Skeletal muscle tissue (tissue), 3 donors: ENCODE measurements at regions not wholly inside any gene's neighbourhood (a gene's known extent, or its start where the extent isn't known, plus 50 kb on each side); places are given as distances from the start of the nearest gene placed in this dataset.

Experiments
- H3K27ac ChIP-seq: one replicate; pipeline ENCODE4 v1.7.0; 2013; ENCODE audit warnings: mild to moderate bottlenecking, low read depth, low read length, inconsistent platforms
- H3K27me3 ChIP-seq, 3 donors: one replicate each; pipeline ENCODE4 v1.7.0; 2013; ENCODE audit warnings: low read length in 3 of 3; ENCODE audit not compliant: control insufficient read depth in 3 of 3, insufficient read depth in 3 of 3
- H3K36me3 ChIP-seq, 3 donors: one replicate each; pipeline ENCODE4 v1.7.0; 2013; ENCODE audit warnings: low read length in 3 of 3; ENCODE audit not compliant: control insufficient read depth in 3 of 3, insufficient read depth in 3 of 3
- H3K4me1 ChIP-seq, 3 donors: one replicate each; pipeline ENCODE4 v1.7.0; 2013; ENCODE audit warnings: low read length in 3 of 3, mild to moderate bottlenecking in 3 of 3; ENCODE audit not compliant: control insufficient read depth in 3 of 3, insufficient read depth in 3 of 3
- H3K4me3 ChIP-seq, 3 donors: one replicate each; pipeline ENCODE4 v1.7.0; 2013; ENCODE audit warnings: low read length in 3 of 3
- H3K9ac ChIP-seq, 3 donors: one replicate each; pipeline ENCODE4 v1.7.0; 2013; ENCODE audit warnings: low read length in 3 of 3, mild to moderate bottlenecking in 3 of 3, moderate library complexity in 2 of 3, low read depth in 1 of 3
- H3K9me3 ChIP-seq, 3 donors: one replicate each; pipeline ENCODE4 v1.7.0; 2013; ENCODE audit warnings: low read length in 3 of 3; ENCODE audit not compliant: control insufficient read depth in 3 of 3
- donor health status: Osteomylitis.

DNA sequence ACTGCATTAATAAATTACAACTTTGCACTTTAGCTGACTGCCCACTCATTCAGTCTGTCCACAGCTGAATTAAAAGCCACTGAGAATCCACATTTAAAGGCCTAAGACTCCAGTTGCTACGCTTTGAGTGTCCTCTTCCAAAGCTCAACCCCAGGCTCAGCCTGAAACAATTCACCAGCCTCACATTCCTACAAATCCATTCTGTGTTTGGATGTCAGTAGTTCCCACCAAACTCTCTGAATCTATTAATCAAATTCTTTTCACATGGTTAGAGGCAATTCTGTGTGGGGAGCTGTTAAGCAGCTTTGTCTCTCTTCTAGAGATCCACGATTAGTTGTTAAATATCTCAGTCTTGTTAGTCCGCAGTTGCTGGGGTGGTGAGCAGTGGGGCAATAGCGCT lies 116.8 kb upstream of the UBE2E2 start:
- no peaks in the 10 kb centered on the region for H3K4me1 ChIP-seq
- H3K36me3 ChIP-seq = no peaks in the 10 kb centered on the region
- H3K4me3 ChIP-seq = no peak overlapping the region
- H3K27ac ChIP-seq = no peak overlapping the region
- H3K9ac ChIP-seq = no peak overlapping the region
- H3K27me3 ChIP-seq = no peaks in the 10 kb centered on the region
- H3K9me3 ChIP-seq = no peaks in the 10 kb centered on the region

GRCh38 chr3:23086831-23087230 lies 116.3 kb upstream of the UBE2E2 start:
- Histone ChIP-seq H3K9me3 (no peaks in the 10 kb centered on the region), H3K9ac (no peak overlapping the region), H3K27me3 (no peaks in the 10 kb centered on the region), H3K36me3 (no peaks in the 10 kb centered on the region), H3K4me3 (no peak overlapping the region), H3K27ac (no peak overlapping the region), H3K4me1 (no peaks in the 10 kb centered on the region)

GRCh38 chr3:23094412-23094811 lies 108.7 kb upstream of the UBE2E2 start:
- Histone ChIP-seq H3K4me3 (no peak overlapping the region), H3K27ac (no peak overlapping the region), H3K9ac (no peak overlapping the region), H3K27me3 (no peaks in the 10 kb centered on the region), H3K36me3 (no peaks in the 10 kb centered on the region), H3K4me1 (no peaks in the 10 kb centered on the region), H3K9me3 (no peaks in the 10 kb centered on the region)

DNA sequence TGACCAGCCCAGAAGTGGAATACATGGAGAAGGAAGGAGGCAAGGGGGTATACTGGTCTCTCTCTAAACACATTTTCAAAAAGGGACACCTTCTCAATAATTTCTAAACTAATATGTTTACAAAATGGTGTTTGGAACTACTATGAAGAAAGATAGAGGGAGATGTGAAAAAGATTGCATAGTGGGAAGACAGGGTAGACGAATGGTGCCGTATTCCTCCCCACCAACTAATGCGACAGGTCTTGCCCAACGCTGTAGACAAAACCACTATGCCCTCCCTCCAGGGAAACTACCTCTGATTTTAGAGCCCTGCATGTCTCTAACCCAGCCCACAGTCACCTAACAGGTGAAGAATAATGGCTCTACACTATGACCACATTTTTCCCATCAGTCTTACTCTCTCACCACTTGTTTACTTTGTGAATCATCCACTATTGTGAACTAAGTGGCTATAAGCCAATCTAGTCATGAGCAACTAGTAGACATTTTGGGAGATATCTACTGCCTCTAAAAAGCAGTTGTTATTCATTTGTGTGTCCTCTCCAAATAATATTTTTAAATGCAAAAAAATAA lies 108.2 kb upstream of the UBE2E2 start:
- Histone ChIP-seq H3K4me3 (no peak overlapping the region), H3K27me3 (no peaks in the 10 kb centered on the region), H3K4me1 (no peaks in the 10 kb centered on the region), H3K27ac (no peak overlapping the region), H3K9ac (no peak overlapping the region), H3K36me3 (no peaks in the 10 kb centered on the region), H3K9me3 (no peaks in the 10 kb centered on the region)

- H3K9ac ChIP-seq = no peak overlapping the region
- no peaks in the 10 kb centered on the region for H3K36me3 ChIP-seq
- H3K9me3 ChIP-seq = no peaks in the 10 kb centered on the region
- no peak overlapping the region for H3K27ac ChIP-seq
- no peaks in the 10 kb centered on the region for H3K4me1 ChIP-seq
- H3K4me3 ChIP-seq = no peak overlapping the region
- H3K27me3 ChIP-seq = no peaks in the 10 kb centered on the region
Observed at GRCh38 chr3:23096041-23096440, 107.1 kb upstream of the UBE2E2 start.

DNA sequence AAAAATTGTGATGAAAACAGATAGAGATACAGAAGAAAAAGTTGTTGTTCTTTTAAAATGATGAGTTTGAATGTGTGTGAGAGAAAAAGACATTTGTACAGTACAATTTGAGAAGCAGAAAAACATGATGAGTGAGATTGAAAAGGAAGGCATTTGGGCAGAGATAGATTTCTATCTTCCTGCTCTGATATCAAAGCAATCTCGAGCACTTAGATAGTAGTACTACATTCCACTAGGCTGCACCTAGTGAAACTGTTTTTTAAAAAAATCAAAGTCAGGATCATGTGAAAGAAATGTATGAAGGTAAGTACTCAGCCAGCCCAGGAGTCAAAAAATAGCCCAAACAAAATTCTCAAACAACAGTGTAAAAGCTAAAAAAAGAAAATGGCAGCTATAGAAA lies 104.1 kb upstream of the UBE2E2 start:
- Histone ChIP-seq H3K36me3 (no peaks in the 10 kb centered on the region), H3K27ac (no peak overlapping the region), H3K4me1 (no peaks in the 10 kb centered on the region), H3K9me3 (no peaks in the 10 kb centered on the region), H3K27me3 (no peaks in the 10 kb centered on the region), H3K9ac (no peak overlapping the region), H3K4me3 (no peak overlapping the region)

GRCh38 chr3:23099677-23100076 lies 103.5 kb upstream of the UBE2E2 start:
- no peaks in the 10 kb centered on the region for H3K27me3 ChIP-seq
- no peak overlapping the region for H3K9ac ChIP-seq
- no peak overlapping the region for H3K4me3 ChIP-seq
- no peaks in the 10 kb centered on the region for H3K9me3 ChIP-seq
- H3K36me3 ChIP-seq = no peaks in the 10 kb centered on the region
- no peaks in the 10 kb centered on the region for H3K4me1 ChIP-seq
- no peak overlapping the region for H3K27ac ChIP-seq

DNA sequence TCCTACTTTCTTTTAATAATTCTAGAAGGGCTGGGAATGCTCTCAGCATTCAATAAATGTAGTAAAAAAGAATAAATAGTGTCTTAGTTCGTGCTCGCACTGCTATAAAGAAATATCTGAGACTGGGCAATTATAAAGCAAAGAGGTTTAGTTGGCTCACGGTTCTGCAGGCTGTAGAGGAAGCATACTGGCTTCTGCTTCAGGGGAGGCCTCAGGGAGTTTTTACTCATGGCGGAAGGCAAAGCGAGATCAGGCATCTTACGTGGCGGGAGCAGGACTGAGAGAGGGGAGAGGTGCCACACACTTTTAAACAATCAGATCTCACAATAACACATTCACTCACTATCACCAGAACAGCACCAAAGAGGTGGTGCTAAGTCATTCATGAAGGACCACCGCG lies 103.0 kb upstream of the UBE2E2 start:
- no peak overlapping the region for H3K9ac ChIP-seq
- no peaks in the 10 kb centered on the region for H3K36me3 ChIP-seq
- no peaks in the 10 kb centered on the region for H3K27me3 ChIP-seq
- no peaks in the 10 kb centered on the region for H3K9me3 ChIP-seq
- no peak overlapping the region for H3K4me3 ChIP-seq
- no peaks in the 10 kb centered on the region for H3K4me1 ChIP-seq
- H3K27ac ChIP-seq = no peak overlapping the region

- H3K4me3 ChIP-seq = no peak overlapping the region
- no peaks in the 10 kb centered on the region for H3K36me3 ChIP-seq
- H3K9ac ChIP-seq = no peak overlapping the region
- no peaks in the 10 kb centered on the region for H3K27me3 ChIP-seq
- H3K27ac ChIP-seq = no peak overlapping the region
- H3K4me1 ChIP-seq = no peaks in the 10 kb centered on the region
- peaks cover 0 to 2% (median 0%) of the 10 kb centered on the region in 3 donors for H3K9me3 ChIP-seq
Observed at GRCh38 chr3:23103764-23104163, 99.4 kb upstream of the UBE2E2 start.

DNA sequence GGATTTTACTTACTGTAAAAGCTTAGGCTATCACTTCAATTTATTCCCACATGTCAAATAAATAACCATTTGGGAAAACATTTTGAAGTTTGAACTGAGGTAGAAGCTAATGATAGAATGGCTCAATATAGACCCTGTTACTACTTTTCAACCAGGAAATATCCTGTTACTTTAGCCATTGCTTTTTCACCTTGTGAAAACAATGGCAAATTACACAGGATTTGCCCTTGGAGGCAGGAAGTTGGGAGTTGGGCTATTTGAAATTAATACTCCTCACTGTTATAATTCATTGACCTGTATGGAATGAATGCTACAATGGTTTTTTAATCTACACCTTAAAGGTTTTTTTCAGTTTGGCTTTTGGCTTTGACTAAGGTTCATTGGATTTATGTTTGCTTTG lies 98.1 kb upstream of the UBE2E2 start:
- no peak overlapping the region for H3K4me3 ChIP-seq
- no peaks in the 10 kb centered on the region for H3K36me3 ChIP-seq
- H3K9ac ChIP-seq = no peak overlapping the region
- no peaks in the 10 kb centered on the region for H3K4me1 ChIP-seq
- peaks cover 0 to 2% (median 0%) of the 10 kb centered on the region in 3 donors for H3K9me3 ChIP-seq
- no peak overlapping the region for H3K27ac ChIP-seq
- H3K27me3 ChIP-seq = no peaks in the 10 kb centered on the region

DNA sequence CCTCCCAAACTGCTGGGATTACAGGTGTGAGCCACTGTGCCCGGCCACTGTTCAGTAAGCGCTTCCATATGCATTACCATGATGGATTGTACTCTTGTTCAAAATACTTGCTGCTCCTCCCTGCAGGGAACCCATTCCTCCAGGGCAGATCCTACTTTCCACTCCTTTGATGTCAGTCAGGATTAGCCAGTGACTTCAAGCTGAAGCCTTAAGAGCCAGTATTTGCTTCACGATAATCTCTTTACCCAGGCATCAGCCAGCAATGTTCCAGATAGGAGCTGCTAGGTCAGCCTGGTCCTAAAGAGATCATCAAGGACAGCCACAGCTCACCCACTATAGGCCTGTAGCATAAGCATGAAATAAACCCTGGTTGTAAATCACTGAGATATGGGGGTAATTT lies 96.5 kb upstream of the UBE2E2 start:
- H3K4me1 ChIP-seq = no peaks in the 10 kb centered on the region
- H3K9ac ChIP-seq = no peak overlapping the region
- no peaks in the 10 kb centered on the region for H3K36me3 ChIP-seq
- peaks cover 0 to 2% (median 0%) of the 10 kb centered on the region in 3 donors for H3K9me3 ChIP-seq
- H3K27me3 ChIP-seq = no peaks in the 10 kb centered on the region
- H3K27ac ChIP-seq = no peak overlapping the region
- H3K4me3 ChIP-seq = no peak overlapping the region
